Stimulated activated CD8-positive, alpha-beta memory T cell treated with anti-CD3 and anti-CD28 coated beads, Interleukin-15, amount 100 ng/mL, for 48 hours (primary cell): ENCODE measurements at regions not wholly inside any gene's neighbourhood (a gene's known extent, or its start where the extent isn't known, plus 50 kb on each side); places are given as distances from the start of the nearest gene placed in this dataset.

Source experiments
- DNase-seq, 2 donors: peaks; one replicate each; pipeline ENCODE4 v3.0.0-alpha.2; 2020; ENCODE audit warnings: low read depth in 2 of 2

DNA sequence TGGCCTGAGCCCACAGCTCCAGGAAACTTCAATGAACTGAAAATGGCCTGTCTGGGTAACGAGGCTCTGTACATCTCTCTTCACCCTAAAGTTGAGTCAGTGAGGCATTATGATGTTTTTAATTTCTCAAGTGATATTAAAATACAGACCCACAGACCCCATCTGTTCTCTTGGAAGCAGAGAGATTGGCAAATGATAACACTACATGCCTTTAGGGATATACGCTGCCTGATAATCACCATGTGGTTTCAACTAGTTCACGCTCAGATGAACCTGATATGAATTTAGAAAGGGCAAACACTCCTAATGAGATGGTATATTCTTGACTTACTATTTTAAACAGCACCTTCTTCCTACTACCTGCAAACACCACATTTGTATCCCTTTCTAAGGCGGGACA is 127.5 kb downstream of the RFC3 start:
- DNase-seq: no peak

DNA sequence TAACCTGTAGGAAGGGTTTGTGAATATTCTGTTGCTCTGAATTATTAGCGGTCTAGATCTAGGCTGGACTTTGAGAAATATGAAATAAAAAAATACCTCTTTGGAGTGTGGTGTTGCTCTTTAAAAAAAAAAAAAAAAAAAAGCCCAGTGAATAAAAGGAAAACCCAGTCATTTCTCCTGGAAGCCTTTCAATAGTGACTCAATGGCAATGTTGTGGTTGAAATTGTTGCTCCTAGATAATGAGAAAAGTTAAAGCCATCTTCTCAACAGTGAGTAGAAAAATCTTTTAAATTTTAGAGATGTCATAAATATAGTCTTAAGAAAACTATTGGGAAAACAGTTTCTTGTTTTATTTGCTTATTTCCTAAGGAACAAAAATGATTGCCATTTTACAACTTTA is 135.3 kb downstream of the RFC3 start:
- DNase-seq: no peak

DNA sequence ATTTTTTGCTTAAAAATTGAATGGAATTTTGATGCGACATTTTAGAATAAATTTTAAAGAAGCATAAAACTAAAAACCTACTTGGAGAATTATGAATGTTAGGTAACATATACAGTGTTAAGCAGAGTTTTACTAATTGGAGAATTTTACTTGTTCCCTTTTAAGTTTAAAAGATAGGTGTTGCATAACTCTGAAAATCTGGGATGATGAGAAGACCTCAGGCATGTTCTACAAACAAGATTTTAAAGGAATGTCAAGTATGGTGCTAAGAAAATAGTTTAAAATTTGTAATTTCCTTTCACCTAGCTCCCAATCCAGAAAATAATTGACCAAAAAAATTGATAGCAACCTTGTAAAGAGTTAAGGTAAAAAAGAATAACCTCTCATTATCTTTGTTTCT is 135.8 kb downstream of the RFC3 start:
- DNase-seq: no peak

DNA sequence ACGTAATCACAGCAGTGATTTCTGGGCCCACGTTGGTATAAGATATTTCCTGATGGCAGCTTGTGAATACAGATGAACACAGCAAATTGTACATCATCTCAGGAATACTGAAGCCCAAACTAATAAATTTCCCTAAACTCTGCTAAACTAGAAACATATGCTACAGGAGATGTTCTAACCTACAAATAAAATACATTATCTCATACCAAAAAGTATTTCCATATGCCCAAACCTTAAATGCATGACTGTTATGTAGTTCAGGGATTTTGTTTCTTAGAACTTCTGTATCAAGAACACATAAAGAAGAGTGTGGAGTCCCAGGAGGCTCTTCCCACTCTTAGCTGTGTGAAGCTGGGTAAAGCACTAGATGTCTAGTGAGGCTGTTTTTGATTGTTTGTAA is 138.4 kb downstream of the RFC3 start:
- DNase-seq: no peak

DNA sequence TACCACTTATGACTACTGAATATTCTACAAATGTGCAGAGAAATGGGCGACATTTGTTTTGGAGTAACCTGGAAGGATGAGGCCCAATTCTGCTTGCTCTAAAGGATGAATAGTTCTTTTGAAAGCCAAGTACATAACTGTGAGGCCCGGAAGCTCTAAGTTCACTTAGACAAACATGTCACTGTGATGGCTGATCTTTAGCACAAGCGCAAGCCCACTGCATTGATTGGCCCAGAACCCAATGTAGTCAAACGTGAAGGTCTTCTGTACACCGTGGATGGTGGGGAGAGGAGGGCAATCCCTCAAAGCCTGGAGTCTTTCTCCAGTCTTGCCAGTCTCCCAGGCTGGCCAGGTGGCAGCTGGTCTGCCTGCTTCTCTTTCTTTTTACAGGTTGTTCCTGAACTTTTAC is 139.6 kb downstream of the RFC3 start:
- no peak for DNase-seq

DNA sequence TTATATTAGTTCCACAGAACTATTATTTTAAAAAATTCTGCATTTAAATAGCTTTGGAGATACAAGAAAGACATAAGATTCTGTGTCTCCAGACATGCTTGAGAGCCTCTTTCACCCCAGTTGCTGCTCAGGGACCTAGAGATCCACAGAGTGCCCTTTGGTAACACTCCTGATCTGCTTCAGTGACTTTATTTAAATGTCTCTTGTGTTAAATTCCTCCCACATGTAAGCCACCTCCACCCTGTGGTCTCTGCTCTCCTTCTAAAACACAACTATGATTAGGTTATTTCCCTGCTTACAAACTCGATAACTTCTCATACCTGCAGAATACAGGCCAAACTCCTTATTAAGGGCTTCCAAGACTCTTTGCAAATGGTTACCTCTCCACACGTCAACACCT is 141.0 kb downstream of the RFC3 start:
- DNase-seq: no peak

DNA sequence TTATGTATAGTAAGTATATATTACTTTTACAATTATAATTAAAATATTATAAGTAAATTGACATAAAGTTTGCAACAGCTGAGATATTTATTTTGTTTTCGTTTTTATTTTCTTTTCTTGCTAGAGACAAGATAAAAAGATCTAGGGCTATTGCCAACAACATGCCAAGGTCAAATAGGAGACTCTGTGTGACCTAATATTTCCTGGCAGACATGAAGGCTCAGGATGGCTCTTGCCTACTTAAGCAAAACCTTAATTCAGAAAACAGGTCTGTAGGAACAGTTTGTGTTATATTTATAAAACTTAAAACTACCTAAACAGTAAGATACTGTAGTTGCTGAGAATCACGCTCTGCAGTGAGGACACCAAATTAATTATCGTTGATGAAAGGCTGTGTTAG is 145.2 kb downstream of the RFC3 start:
- DNase-seq: no peak

DNA sequence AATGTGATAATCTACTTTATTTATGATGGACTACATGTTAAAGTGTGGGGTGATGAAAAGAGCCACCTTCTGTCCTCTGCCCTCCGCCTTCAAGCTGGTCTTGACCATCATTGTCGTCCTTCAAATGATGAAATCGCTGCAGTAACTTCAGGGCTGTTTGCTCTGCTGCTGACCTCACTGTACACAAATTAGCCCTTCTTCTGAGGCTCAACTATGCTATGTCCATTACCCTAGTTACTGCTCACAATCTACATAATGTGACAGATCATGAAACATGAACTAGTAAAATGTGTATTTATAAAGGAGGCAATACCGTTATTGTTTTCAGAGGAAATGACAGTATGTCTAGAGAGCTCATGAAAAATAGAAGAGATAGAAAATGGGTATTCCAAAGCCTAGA is 145.9 kb downstream of the RFC3 start:
- no peak for DNase-seq

DNA sequence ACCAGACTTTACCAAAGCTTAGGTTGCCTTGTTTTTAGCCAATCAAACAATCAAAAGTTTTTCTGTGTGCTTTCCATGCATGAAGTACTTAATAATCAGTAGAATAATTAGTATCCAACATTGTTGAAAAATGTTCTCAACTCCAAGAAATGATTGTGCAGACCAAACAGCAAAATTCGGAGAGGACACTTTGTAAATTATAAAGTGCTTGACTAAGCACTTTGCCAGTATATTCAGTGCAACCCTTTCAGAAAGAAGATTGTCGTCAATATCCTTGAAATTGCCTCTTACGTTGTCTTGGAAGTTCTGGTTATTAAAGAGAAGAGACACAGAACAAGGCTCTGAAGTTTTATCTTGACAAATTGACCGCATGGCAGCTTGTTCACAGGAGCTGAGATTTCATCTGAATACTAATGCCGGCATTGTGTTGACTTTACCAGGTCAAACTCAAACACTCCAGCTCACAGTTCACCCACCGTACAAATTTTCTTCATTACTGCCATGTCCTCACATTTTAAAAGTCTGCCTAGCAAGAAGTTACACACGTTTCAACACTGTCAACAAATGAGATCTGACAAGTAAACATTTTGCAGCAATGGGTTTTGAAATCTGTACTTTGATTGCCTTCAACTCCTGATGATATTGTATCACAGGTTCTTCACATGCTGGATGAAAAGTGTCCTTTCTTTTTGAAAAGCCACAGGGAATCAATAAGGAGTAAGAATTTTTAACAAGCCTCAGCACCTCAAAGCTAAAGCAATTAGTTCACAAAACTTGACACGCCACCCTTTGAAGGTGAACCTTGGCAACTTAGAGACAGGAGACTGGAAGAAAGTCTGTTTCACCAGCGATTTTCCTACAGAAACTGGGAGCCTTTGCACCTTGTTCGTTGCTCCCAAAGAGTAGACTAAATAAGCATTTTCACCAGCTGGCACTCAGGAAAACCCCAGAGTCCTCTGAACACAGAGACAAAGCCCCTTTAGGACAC is 150.9 kb downstream of the RFC3 start:
- no peak for DNase-seq

DNA sequence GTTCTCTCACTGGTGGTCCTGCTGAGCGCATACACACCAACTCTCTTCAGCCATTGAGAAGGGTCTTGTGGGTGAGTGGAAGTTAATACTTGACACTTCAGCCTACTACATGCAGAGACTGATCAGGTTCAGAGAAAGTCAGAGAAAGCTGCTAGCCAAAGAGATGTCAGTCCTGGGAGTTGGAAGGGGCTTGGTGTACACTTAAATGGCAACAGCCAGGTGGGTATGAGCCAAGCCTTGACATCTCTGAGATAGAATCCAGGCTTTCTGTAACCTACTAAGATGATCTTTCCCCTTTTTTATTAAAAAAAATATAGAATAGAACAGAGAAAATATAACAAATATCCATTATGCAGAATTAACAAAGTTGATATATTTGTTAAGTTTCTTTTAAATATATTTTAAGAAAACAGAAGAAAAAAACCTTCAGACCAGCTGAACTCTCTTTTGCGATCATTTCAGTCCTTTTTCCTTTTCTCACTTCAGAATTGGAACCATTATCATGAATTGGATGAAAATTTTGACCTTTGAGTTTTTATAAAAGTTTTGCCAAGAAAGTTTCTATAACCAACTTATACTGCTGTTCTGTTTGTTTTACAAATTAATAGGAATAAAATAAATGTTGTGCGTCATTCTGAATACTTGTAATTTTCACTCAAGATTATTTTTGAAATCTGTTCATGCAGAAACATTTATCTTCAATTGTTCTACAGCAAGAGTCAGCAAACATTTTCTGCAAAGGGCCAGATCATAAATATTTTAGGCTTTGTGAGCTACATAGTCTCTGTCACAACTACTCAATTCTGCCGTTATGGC is 153.0 kb downstream of the RFC3 start:
- DNase-seq: no peak

DNA sequence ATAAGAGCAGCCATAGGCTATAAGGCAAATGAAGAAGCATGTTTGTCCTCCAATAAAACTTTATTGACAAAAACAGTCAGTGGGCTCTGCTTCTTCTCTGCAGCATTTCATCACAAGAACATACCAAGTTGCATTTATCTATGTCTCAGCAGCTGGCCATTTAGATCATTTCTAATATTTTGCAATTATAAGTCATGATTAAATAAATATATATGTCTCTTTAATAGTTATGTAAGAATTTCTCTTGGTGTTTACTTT is 153.5 kb downstream of the RFC3 start:
- DNase-seq: no peak

DNA sequence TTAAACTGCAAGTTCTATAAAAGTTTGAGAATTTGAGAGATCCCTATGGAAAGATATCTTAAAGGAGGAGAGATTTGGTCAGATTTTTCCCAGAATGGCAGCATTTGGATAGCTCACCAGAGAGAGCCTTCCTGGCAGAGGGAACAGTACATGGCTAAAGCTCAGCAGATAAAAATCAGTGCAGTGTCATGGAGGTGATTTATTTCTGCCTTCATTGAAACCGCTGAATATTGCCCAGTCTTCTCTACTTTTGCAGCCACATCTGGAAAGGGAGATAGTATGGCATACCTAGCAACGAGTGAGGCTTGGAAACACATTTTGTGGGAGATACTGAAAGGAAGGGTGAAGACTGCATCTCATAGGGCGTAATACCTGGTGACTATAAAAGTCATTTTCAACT is 155.2 kb downstream of the RFC3 start:
- no peak for DNase-seq

DNA sequence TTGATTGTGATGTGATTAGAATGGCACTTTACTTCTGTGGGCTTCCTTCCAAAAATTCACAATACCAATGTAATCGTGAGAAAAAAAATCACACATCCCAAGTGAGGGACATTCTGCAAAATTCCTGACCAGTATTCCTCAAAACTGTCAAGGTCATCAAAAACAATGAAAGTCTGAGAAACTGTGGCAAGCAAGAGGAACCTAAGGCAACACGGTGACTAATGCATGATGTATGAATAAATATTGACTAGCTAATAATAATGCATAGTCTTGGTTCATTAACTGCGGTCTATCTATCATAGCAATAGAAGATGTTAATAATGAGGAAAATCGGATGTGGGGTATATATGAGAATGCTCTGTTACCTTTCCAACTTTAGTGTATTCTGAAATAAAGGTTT is 159.0 kb downstream of the RFC3 start:
- no peak for DNase-seq

DNA sequence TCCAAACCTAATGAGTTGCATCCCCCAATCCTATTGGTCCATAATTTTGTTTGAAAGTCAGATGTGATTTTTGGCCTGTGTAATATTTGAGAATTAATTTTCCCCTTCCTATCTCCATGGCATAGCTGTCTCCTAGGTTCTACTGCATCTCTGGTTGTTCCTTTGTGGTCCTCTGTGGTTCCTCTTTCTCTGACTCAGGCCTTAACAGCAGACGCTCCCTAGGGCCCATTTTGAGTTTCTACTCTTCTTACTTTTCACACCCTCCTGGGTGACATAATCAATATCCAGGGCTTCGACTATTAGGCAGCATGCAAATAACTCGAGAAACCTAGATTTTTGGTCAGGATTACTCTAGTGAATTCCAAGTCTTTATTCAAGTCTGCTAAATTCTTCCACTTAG is 160.7 kb downstream of the RFC3 start:
- no peak for DNase-seq

DNA sequence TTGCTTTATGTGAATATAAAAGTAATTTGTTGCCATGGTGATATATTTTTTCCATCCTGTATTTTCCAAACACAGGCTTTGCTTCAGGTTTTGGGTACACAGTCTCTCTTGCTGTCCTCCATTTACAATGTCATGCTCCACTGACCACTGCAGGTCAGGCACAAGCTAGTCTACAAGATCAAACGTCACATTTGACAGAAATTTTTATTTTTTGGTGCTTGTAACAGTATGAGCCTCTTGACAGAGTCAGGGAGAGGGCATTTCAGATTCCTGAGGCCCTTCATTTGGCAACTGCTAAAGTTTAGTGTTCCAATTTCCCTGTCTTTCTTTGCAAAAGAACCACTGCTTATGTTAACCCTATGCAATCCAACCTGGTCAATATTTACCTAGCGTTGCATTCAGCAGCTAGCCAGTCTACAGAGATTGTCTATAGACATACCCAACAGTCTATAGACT is 175.0 kb downstream of the RFC3 start:
- DNase-seq: no peak

DNA sequence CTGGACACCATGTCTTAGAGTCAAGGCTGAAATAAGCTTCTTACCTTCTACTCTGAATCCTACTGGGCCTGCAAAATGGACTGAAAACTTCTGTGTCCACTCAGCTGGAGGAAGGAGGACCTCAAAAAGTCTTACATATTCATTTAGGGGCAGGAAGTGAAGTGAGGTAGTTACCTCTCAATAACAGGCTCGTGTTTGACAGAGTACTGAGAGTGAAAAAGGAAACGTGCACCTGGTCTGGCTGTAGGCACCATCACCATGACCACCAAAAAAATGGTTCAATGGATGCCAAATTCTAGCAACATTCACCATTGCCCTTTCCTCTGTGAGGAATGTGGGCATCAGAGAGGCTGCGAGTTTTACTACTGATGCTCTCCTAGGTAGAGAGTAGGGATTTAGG is 176.2 kb downstream of the RFC3 start:
- DNase-seq: no peak

DNA sequence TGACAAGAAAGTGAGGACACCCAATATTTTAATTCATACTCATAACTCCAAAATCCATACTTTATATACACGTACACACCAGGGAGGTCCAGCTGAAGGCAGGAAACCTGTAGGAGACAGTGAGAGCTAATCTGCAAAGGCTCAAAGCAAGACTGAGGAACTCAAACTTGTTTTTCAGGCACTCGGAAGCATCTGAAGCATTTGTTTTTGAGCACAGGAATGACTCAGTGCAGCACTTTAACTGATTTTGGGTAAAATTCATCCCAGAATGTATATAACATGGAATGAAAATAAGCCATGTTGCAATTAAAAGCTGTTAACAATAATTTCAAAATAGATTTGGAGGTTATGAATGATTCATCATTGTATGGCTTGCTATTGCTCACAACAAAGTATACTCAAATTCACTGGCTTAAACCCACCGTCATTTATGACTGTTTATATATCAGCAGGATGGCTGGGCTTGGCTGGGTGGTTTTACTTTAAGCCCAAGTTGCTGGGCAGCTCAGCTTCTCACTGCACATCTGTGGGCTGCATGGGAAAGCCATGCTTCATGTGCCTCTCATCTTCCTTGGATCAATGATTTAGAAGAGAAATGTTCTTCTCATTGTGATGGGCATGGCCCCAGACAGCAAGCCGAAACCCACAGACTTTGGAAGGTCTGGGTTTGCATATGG is 177.0 kb downstream of the RFC3 start:
- no peak for DNase-seq

DNA sequence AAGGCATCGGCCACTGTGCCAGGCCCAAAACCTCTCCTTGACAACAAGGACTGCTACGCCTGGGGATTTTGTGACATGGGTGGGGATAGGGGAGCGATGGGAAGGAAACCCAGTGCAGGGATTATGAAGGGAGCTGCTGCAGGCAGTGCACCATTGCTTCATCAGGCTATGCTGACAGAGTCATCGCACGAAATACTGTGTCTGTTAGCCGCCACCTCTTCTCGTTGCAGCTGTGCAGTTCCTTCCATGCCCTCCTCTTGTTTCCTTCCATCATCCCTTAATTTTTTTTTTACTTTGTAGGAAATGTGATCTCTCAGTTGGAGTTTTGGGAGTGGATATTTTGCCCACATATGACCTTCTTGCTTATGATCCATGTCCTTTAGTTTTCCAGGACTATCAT is 178.7 kb downstream of the RFC3 start:
- DNase-seq: no peak

DNA sequence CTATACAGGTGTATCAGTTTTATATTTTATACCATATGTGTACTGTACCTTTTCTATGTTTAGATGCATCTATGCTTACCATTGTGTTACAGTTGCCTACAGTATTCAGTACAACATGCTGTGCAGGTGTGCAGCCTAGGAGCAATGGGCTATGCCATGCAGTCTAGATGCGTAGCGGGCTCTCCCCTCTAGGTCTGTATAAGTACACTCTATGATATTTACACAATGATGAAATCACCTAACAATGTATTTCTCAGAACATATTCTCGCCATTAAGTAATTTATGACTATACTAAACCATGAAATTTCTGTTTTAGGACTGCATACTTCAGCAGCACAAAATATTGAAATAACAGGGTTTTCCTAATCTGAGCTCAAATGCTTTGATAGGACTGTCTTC is 179.6 kb downstream of the RFC3 start:
- no peak for DNase-seq

DNA sequence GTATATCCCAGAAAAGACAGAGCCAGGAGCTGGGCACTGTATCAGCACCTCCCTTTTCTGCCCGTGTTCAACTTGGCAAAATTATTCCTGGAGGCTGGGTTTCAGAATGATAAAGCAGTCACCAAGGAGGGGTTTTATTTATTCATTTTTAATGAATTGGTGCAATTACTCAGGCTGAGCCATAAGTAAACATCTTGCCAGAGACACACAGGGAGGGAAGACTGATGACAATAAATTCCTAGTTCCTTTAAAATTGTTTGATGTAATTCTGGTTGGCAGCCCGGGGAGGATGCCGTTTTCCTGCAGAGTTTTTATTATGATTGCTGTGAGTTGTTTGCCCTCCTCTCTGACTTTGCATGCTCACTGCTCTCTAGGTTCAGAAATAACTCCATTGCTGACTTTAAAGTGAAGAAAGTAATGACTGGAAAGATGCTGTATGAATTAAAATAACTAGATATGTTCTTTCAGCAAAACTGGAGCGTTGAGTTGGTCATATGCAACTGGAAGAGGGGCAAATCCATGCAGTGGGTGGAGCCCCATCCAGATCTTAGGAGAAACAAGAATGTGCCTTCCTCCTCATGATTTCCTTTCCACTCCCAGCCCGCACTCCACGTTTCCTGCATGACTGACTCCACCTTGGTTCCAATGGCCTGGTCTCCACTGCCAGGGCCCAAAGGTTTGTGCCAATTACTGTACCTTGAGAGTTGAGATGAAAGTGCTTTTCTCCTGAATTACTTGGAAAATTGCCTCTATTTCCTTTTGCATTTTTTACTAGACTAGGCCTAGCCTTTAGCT is 182.1 kb downstream of the RFC3 start:
- no peak for DNase-seq

DNA sequence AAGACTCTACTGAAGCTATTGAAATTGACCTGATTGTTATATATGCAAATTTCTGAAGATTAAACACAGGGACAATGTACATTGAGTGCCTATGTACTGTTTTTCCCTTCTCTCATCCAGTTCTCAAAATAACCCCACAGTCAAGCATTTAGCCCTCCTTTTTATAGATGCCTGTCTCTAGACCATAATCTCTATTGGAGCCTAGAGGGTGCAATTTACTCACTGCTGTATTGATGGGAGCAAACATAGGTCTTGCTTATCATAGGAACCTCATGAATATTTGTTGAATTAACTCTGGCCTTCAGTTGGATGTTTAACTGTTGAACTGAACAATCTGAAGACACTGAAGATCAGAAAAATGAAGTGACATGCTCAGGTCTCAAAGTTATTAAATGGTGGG is 183.0 kb downstream of the RFC3 start:
- no peak for DNase-seq

DNA sequence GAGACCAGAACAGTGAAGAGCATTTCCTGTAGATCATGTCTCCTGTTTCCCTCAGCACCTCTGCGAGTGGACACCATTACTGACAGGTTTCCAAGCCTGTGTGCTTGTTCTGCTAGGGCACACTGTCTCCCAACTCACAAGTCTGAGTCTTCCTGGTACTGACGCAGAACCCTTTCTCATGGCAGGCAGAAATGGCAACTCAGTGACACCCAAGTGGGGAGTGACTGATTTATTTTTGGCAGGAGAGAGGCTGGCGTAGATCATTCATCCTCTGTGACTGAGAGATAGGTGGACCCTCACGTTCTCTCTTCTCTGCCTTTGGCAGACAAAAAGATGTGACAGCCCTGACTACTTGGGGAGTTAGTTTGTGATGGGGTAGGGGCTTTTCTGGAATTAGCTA is 183.4 kb downstream of the RFC3 start:
- DNase-seq: no peak
